DOHH2 (cell line): ENCODE measurements at regions not wholly inside any gene's neighbourhood (a gene's known extent, or its start where the extent isn't known, plus 50 kb on each side); places are given as distances from the start of the nearest gene placed in this dataset.

Experiments used
- H3F3A ChIP-seq: fragments of 200-600 bp; sonication (generic), shearing (Covaris generic); 2 replicates; pipeline ENCODE4 v1.6.0; 2016; ENCODE audit warnings: antibody characterized with exemption, mild to moderate bottlenecking; ENCODE audit not compliant: control insufficient read depth, insufficient read depth
- H3K27ac ChIP-seq: fragments of 200-600 bp; sonication (generic); 2 replicates; pipeline ENCODE4 v1.5.1; 2014; ENCODE audit warnings: low read depth, mild to moderate bottlenecking, low read length, moderate library complexity
- H3K27me3 ChIP-seq: fragments of 200-600 bp; sonication (generic); 2 replicates; pipeline ENCODE4 v1.6.1; 2014; ENCODE audit warnings: mild to moderate bottlenecking, low read length, mixed read lengths; ENCODE audit not compliant: control insufficient read depth
- H3K36me3 ChIP-seq: fragments of 200-600 bp; sonication (generic); 2 replicates; pipeline ENCODE4 v1.6.1; 2014; ENCODE audit warnings: mild to moderate bottlenecking, low read length, moderate library complexity, mixed read lengths; ENCODE audit not compliant: control insufficient read depth
- H3K4me1 ChIP-seq: fragments of 200-600 bp; sonication (generic); 2 replicates; pipeline ENCODE4 v1.6.1; 2014; ENCODE audit warnings: mild to moderate bottlenecking, low read length, mixed read lengths; ENCODE audit not compliant: control insufficient read depth
- H3K4me2 ChIP-seq: fragments of 200-600 bp; sonication (generic); 2 replicates; pipeline ENCODE4 v1.6.0; 2014; ENCODE audit warnings: mild to moderate bottlenecking, low read length, moderate library complexity
- H3K4me3 ChIP-seq: fragments of 200-600 bp; sonication (generic); 2 replicates; pipeline ENCODE4 v1.5.1; 2014; ENCODE audit warnings: mild to moderate bottlenecking, low read length, mixed read lengths
- H3K79me2 ChIP-seq: fragments of 200-600 bp; sonication (generic); 2 replicates; pipeline ENCODE4 v1.6.1; 2014; ENCODE audit warnings: mild to moderate bottlenecking, low read length, mixed read lengths; ENCODE audit not compliant: control insufficient read depth
- H3K9me2 ChIP-seq: fragments of 200-600 bp; sonication (generic); replicated peaks from 2 replicates; pipeline ENCODE4 v1.6.1; 2014; ENCODE audit warnings: mild to moderate bottlenecking, low read length, mixed read lengths; ENCODE audit not compliant: control insufficient read depth
- H3K9me3 ChIP-seq: fragments of 200-600 bp; sonication (generic); 2 replicates; pipeline ENCODE4 v1.6.1; 2014; ENCODE audit warnings: antibody characterized with exemption, low read length, mixed read lengths; ENCODE audit not compliant: control insufficient read depth, insufficient read depth
- H4K20me1 ChIP-seq: fragments of 200-600 bp; sonication (generic); 2 replicates; pipeline ENCODE4 v1.6.0; 2014; ENCODE audit warnings: low read depth, mild to moderate bottlenecking, antibody characterized with exemption, low read length, moderate library complexity; ENCODE audit not compliant: control insufficient read depth, insufficient read depth
- CTCF ChIP-seq: fragments of 200-600 bp; sonication (generic); IDR thresholded peaks from one replicate; pipeline ENCODE4 v1.5.1; 2014; ENCODE audit warnings: antibody characterized with exemption, mild to moderate bottlenecking, low read depth, low read length; ENCODE audit not compliant: poor library complexity, severe bottlenecking
- EZH2phosphoT487 ChIP-seq: fragments of 200-600 bp; sonication (generic); IDR thresholded peaks from 2 replicates; pipeline ENCODE4 v1.6.1; 2017; ENCODE audit warnings: borderline replicate concordance, mild to moderate bottlenecking, antibody characterized with exemption, low read length, moderate library complexity, mixed read lengths

GRCh38 chr14:101215927-101216326 lies 312.4 kb upstream of the RTL1 start:
- Histone ChIP-seq H3K4me2 (no peak overlapping the region), H3K36me3 (no peaks in the 10 kb centered on the region), H4K20me1 (no peaks in the 10 kb centered on the region), H3F3A (no peaks in the 10 kb centered on the region), H3K79me2 (no peaks in the 10 kb centered on the region), H3K4me1 (no peaks in the 10 kb centered on the region), H3K27ac (no peak overlapping the region), H3K4me3 (no peak overlapping the region), H3K9me3 (no peaks in the 10 kb centered on the region), H3K9me2 (no peaks in the 10 kb centered on the region), H3K27me3 (no peaks in the 10 kb centered on the region)
- TF ChIP-seq CTCF (no peak), EZH2phosphoT487 (no peak)

GRCh38 chr14:101216366-101217079 lies 313.0 kb upstream of the RTL1 start:
- Histone ChIP-seq H3K4me1 (no peaks in the 10 kb centered on the region), H3K36me3 (no peaks in the 10 kb centered on the region), H3K4me3 (no peak overlapping the region), H3K27ac (no peak overlapping the region), H4K20me1 (no peaks in the 10 kb centered on the region), H3F3A (no peaks in the 10 kb centered on the region), H3K4me2 (no peak overlapping the region), H3K9me2 (no peaks in the 10 kb centered on the region), H3K27me3 (no peaks in the 10 kb centered on the region), H3K9me3 (no peaks in the 10 kb centered on the region), H3K79me2 (no peaks in the 10 kb centered on the region)
- TF ChIP-seq CTCF (no peak), EZH2phosphoT487 (no peak)

GRCh38 chr14:101217080-101217463 lies 313.6 kb upstream of the RTL1 start:
- H3K9me3 ChIP-seq, result no peaks in the 10 kb centered on the region
- H3K4me2 ChIP-seq, result no peak overlapping the region
- no peaks in the 10 kb centered on the region for H3F3A ChIP-seq
- H3K27ac ChIP-seq, result no peak overlapping the region
- no peaks in the 10 kb centered on the region for H4K20me1 ChIP-seq
- TF ChIP-seq EZH2phosphoT487, result no peak
- TF ChIP-seq CTCF, result no peak
- H3K79me2 ChIP-seq, result no peaks in the 10 kb centered on the region
- H3K36me3 ChIP-seq, result no peaks in the 10 kb centered on the region
- no peak overlapping the region for H3K4me3 ChIP-seq
- H3K27me3 ChIP-seq, result no peaks in the 10 kb centered on the region
- no peaks in the 10 kb centered on the region for H3K4me1 ChIP-seq
- H3K9me2 ChIP-seq, result no peaks in the 10 kb centered on the region
